ENCODE measurements at regions not wholly inside any gene's neighbourhood (a gene's known extent, or its start where the extent isn't known, plus 50 kb on each side); places are given as distances from the start of the nearest gene placed in this dataset.
"Not testable (repeated sequence)": the region's sequence is repeated elsewhere in the genome, so short reads cannot be mapped to it uniquely, and the experiment has no call there.

GRCh38 chr17:31724619-31725018 is 134.4 kb downstream of the COPRS start:
- no peak for TF ChIP-seq CTCF (IDR thresholded peaks at IDR 0.05; ENCODE audit: low read depth, low read length, missing control alignments)
- no peak for DNase-seq (ENCODE audit: low read depth)
- H3K4me3 ChIP-seq (ENCODE audit: low read depth, low read length): no peak overlapping the region

GRCh38 chr17:31724026-31724425 is 135.0 kb downstream of the COPRS start:
- no peak for DNase-seq (ENCODE audit: low read depth)
- TF ChIP-seq CTCF (IDR thresholded peaks at IDR 0.05; ENCODE audit: low read depth, low read length, missing control alignments): no peak

GRCh38 chr17:31722251-31723056 is 136.6 kb downstream of the COPRS start:
- DNase-seq (ENCODE audit: low read depth): no peak
- H3K4me3 ChIP-seq (ENCODE audit: low read depth, low read length): no peak overlapping the region
- no peak for TF ChIP-seq CTCF (IDR thresholded peaks at IDR 0.05; ENCODE audit: low read depth, low read length, missing control alignments)

More at GRCh38 chr17:31724026-31724425, 135.0 kb downstream of the COPRS start:
- no peak overlapping the region for H3K4me3 ChIP-seq (ENCODE audit: low read depth, low read length)

- DNase-seq (ENCODE audit: low read depth): no peak
- TF ChIP-seq CTCF (IDR thresholded peaks at IDR 0.05; ENCODE audit: low read depth, low read length, missing control alignments): no peak
- no peak overlapping the region for H3K4me3 ChIP-seq (ENCODE audit: low read depth, low read length)
These were observed 137.6 kb downstream of the COPRS start for GRCh38 chr17:31721291-31722025.

GRCh38 chr17:31717251-31717650 is 141.8 kb downstream of the COPRS start:
- not testable (repeated sequence) for H3K4me3 ChIP-seq (ENCODE audit: low read depth, low read length); DNase-seq (ENCODE audit: low read depth)

GRCh38 chr17:31715446-31715845 is 143.6 kb downstream of the COPRS start:
- no peak for DNase-seq (ENCODE audit: low read depth)
- no peak for TF ChIP-seq CTCF (IDR thresholded peaks at IDR 0.05; ENCODE audit: low read depth, low read length, missing control alignments)
- H3K4me3 ChIP-seq (ENCODE audit: low read depth, low read length): no peak overlapping the region

- DNase-seq (ENCODE audit: low read depth): no peak
- TF ChIP-seq CTCF (IDR thresholded peaks at IDR 0.05; ENCODE audit: low read depth, low read length, missing control alignments): no peak
- no peak overlapping the region for H3K4me3 ChIP-seq (ENCODE audit: low read depth, low read length)
These were observed 154.6 kb downstream of the COPRS start for GRCh38 chr17:31704483-31704882.
